ENCODE measurements at regions not wholly inside any gene's neighbourhood (a gene's known extent, or its start where the extent isn't known, plus 50 kb on each side); places are given as distances from the start of the nearest gene placed in this dataset.
"Not testable (repeated sequence)": the region's sequence is repeated elsewhere in the genome, so short reads cannot be mapped to it uniquely, and the experiment has no call there.

- ATAC-seq: no peak
- no TSS peak for BruUV-seq (replicated peaks)
- TF ChIP-seq SP1 (IDR thresholded peaks at IDR 0.05; ENCODE audit: low read depth) (no peak), YY1 (IDR thresholded peaks at IDR 0.05; ENCODE audit: extremely low read depth, insufficient replicate concordance, low read depth, low read length) (no peak), MAX (IDR thresholded peaks at IDR 0.05) (no peak), ZBTB33 (IDR thresholded peaks at IDR 0.05; ENCODE audit: extremely low read depth, insufficient replicate concordance, low read length) (no peak), ATF3 (IDR thresholded peaks at IDR 0.05) (no peak), JUND (IDR thresholded peaks at IDR 0.05) (no peak), REST (IDR thresholded peaks at IDR 0.05; ENCODE audit: low read depth) (no peak), TCF7L2 (IDR thresholded peaks at IDR 0.05; ENCODE audit: borderline replicate concordance, extremely low read depth, insufficient read depth, insufficient read length) (no peak), POLR2AphosphoS5 (IDR thresholded peaks at IDR 0.05; ENCODE audit: low read depth, low read length) (no peak), EGR1 (IDR thresholded peaks at IDR 0.05; ENCODE audit: low read depth) (no peak)
These were observed 434.9 kb downstream of the SHISA9 start for GRCh38 chr16:13336335-13336734.

GRCh38 chr16:13336907-13337881 lies 435.8 kb downstream of the SHISA9 start:
- POLR2A ChIA-PET; H3K9me2 ChIP-seq (ENCODE audit: insufficient read depth); H3K27ac ChIP-seq (ENCODE audit: low read depth, low read length); DNase-seq (ENCODE audit: low read depth, low spot score); H3K27me3 ChIP-seq (ENCODE audit: insufficient read depth, low read length); H2AFZ ChIP-seq (ENCODE audit: low read depth, low read length, poor library complexity, severe bottlenecking); H3K4me3 ChIP-seq (replicated peaks in 1 of 2; ENCODE audit: low read depth in 1 of 2, low read length in 2 of 2); H3K4me1 ChIP-seq (ENCODE audit: control insufficient read depth in 1 of 2, insufficient read depth in 2 of 2, low read length in 2 of 2); H4K20me1 ChIP-seq (ENCODE audit: insufficient read depth); H3K79me2 ChIP-seq (ENCODE audit: insufficient read depth, low read length); H3K4me2 ChIP-seq (ENCODE audit: low read length); intact Hi-C loops (cut with micrococcal nuclease); RAD21 ChIA-PET (ENCODE audit: low non-redundant PET in 1 of 2, low total read pairs in 2 of 2, uncharacterized antibody in 2 of 2, unreplicated experiment in 2 of 2); H3K9ac ChIP-seq (ENCODE audit: low read length); CTCF ChIA-PET; ATAC-seq; H3K36me3 ChIP-seq (ENCODE audit: control insufficient read depth in 1 of 2, insufficient read depth in 2 of 2, low read length in 2 of 2); H3K9me3 ChIP-seq (ENCODE audit: control insufficient read depth in 1 of 2, insufficient read depth in 1 of 2, low read depth in 1 of 2, low read length in 2 of 2); BruUV-seq (replicated peaks): not testable (repeated sequence)

More at GRCh38 chr16:13336335-13336734, 434.9 kb downstream of the SHISA9 start:
- H4K20me1 ChIP-seq (ENCODE audit: insufficient read depth): no peaks in the 10 kb centered on the region
- ChIA-PET CTCF (no interaction called here), POLR2A (no interaction called here), RAD21 (ENCODE audit: low non-redundant PET in 1 of 2, low total read pairs in 2 of 2, uncharacterized antibody in 2 of 2, unreplicated experiment in 2 of 2) (no interaction called here)
- H3K27me3 ChIP-seq (ENCODE audit: insufficient read depth, low read length): no peaks in the 10 kb centered on the region
- H3K79me2 ChIP-seq (ENCODE audit: insufficient read depth, low read length): no peaks in the 10 kb centered on the region
- no peaks in the 10 kb centered on the region for H3K36me3 ChIP-seq (ENCODE audit: control insufficient read depth in 1 of 2, insufficient read depth in 2 of 2, low read length in 2 of 2)
- H3K9me3 ChIP-seq (ENCODE audit: control insufficient read depth in 1 of 2, insufficient read depth in 1 of 2, low read depth in 1 of 2, low read length in 2 of 2): no peaks in the 10 kb centered on the region; a peak in 1 of 4 replicates
- no peaks in the 10 kb centered on the region for H3K4me1 ChIP-seq (ENCODE audit: control insufficient read depth in 1 of 2, insufficient read depth in 2 of 2, low read length in 2 of 2)
- intact Hi-C loops (cut with micrococcal nuclease): no loop called here
- no peak overlapping the region for H3K9ac ChIP-seq (ENCODE audit: low read length)
- H3K4me2 ChIP-seq (ENCODE audit: low read length): no peak overlapping the region
- no peak overlapping the region for H2AFZ ChIP-seq (ENCODE audit: low read depth, low read length, poor library complexity, severe bottlenecking)
- no peak for DNase-seq (ENCODE audit: low read depth, low spot score)
- no peak overlapping the region for H3K27ac ChIP-seq (ENCODE audit: low read depth, low read length)
- no peak overlapping the region for H3K4me3 ChIP-seq (replicated peaks in 1 of 2; ENCODE audit: low read depth in 1 of 2, low read length in 2 of 2)
- H3K9me2 ChIP-seq (ENCODE audit: insufficient read depth): no peaks in the 10 kb centered on the region
